Activated B cell treated with CpG ODN at 0.5 μM for 24 hours (primary cell): ENCODE measurements at regions not wholly inside any gene's neighbourhood (a gene's known extent, or its start where the extent isn't known, plus 50 kb on each side); places are given as distances from the start of the nearest gene placed in this dataset.

Experiments used
- ATAC-seq: fragments of 200-7000 bp; cut with Tn5 transposase; one replicate; pipeline ENCODE4 v1.10.0; 2021; ENCODE audit warnings: low read depth, mild to moderate bottlenecking, moderate library complexity
- CTCF ChIA-PET: fragments of 350-600 bp; sonication (Branson Sonifier 250); formaldehyde crosslinking; loops from one replicate; lab custom pipeline; 2021; ENCODE audit warnings: antibody characterized with exemption; lab: Charles Lee
- POLR2A ChIA-PET: fragments of 350-600 bp; sonication (Branson Sonifier 250); formaldehyde crosslinking; loops from one replicate; lab custom pipeline; 2021; ENCODE audit warnings: antibody characterized with exemption; lab: Charles Lee
- DNase-seq: peaks from one replicate; pipeline ENCODE4 v3.0.0; 2022
- H3K27ac Mint-ChIP-seq: one replicate; pipeline ENCODE4 v1.8.0; 2020; ENCODE audit warnings: mixed read lengths
- H3K27me3 Mint-ChIP-seq: one replicate; pipeline ENCODE4 v1.8.0; 2021; ENCODE audit warnings: mixed read lengths
- H3K36me3 Mint-ChIP-seq: one replicate; pipeline ENCODE4 v1.8.0; 2021; ENCODE audit warnings: low read depth, mixed read lengths
- H3K4me1 Mint-ChIP-seq: one replicate; pipeline ENCODE4 v1.8.0; 2021; ENCODE audit warnings: mixed read lengths
- H3K4me3 Mint-ChIP-seq: one replicate; pipeline ENCODE4 v1.8.0; 2020; ENCODE audit warnings: mild to moderate bottlenecking, mixed read lengths
- H3K9me3 Mint-ChIP-seq: one replicate; pipeline ENCODE4 v1.8.0; 2020; ENCODE audit warnings: mixed read lengths
- intact Hi-C: fragments of 100-400 bp; cut with micrococcal nuclease; formaldehyde crosslinking; loops from one replicate; pipeline ENCODE4 v1.15.1; 2024
- TF ChIP-seq, protein P1 (sequence below): fragments of 200-600 bp; IDR thresholded peaks from one replicate; pipeline ENCODE4 v1.8.0; 2022; ENCODE audit warnings: antibody characterized with exemption, mild to moderate bottlenecking

DNA sequence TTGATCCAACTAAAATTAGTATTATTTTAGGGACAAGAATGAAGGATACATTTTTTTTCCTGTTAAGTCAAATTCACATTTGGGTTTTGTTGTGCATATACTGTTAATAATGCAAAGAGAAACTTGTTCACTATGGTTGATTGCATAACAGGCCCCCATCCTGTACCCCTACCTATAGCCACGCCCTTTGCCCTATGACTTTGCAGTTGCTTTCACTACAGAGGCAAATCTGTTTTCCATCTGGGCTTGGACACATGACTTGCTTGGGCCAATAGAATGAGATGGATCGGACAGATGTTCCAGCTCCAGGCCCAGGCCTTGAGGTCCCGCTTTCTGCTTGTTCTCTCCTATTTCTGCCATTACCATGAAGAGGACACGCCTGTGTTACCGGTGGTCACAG, 278.5 kb upstream of the HNRNPA3 start:
- Mint-ChIP-seq H3K4me3 (no peak overlapping the region), H3K27me3 (no peaks in the 10 kb centered on the region), H3K27ac (no peak overlapping the region), H3K4me1 (peaks cover 23% of the 10 kb centered on the region), H3K9me3 (peaks cover 3% of the 10 kb centered on the region), H3K36me3 (no peaks in the 10 kb centered on the region)
- ChIA-PET CTCF (no interaction called here), POLR2A (no interaction called here)
- intact Hi-C loops = no loop called here
- TF ChIP-seq, protein P1, sequence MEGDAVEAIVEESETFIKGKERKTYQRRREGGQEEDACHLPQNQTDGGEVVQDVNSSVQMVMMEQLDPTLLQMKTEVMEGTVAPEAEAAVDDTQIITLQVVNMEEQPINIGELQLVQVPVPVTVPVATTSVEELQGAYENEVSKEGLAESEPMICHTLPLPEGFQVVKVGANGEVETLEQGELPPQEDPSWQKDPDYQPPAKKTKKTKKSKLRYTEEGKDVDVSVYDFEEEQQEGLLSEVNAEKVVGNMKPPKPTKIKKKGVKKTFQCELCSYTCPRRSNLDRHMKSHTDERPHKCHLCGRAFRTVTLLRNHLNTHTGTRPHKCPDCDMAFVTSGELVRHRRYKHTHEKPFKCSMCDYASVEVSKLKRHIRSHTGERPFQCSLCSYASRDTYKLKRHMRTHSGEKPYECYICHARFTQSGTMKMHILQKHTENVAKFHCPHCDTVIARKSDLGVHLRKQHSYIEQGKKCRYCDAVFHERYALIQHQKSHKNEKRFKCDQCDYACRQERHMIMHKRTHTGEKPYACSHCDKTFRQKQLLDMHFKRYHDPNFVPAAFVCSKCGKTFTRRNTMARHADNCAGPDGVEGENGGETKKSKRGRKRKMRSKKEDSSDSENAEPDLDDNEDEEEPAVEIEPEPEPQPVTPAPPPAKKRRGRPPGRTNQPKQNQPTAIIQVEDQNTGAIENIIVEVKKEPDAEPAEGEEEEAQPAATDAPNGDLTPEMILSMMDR = no peak
- DNase-seq (no peak), ATAC-seq (no peak)

DNA sequence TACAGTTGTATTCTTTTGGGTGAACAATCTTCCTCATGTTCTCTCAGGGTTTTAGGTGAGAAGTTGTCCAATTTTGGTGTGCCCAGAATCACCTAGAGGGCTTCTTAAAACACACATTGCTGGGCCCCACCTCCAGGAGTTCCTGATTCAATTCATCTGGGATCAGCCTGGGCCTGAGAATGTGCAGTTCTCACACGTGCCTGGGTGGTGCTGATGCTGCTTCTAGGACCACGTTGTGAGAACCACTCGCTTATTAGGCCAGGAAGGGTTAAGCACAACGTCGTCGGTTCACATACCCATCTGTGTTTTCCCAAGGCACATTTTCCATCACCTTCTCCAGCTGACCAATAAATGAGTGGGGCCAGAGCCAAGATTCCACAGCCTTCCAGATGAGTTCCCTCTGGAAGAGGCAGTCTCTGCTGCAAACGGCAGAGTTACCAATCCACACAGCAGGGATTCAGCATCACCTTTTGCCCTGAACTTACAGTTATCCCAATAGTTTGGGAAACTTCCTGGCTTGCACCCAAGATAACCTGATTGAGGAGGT, 277.7 kb upstream of the HNRNPA3 start:
- H3K27ac Mint-ChIP-seq = no peak overlapping the region
- TF ChIP-seq, protein P1 = no peak
- intact Hi-C loops = no loop called here
- H3K36me3 Mint-ChIP-seq = no peaks in the 10 kb centered on the region
- no peak for DNase-seq
- peaks cover 23% of the 10 kb centered on the region for H3K4me1 Mint-ChIP-seq
- no peak for ATAC-seq
- H3K4me3 Mint-ChIP-seq = no peak overlapping the region
- H3K9me3 Mint-ChIP-seq = no peaks in the 10 kb centered on the region
- no peaks in the 10 kb centered on the region for H3K27me3 Mint-ChIP-seq
- ChIA-PET CTCF (no interaction called here), POLR2A (no interaction called here)

DNA sequence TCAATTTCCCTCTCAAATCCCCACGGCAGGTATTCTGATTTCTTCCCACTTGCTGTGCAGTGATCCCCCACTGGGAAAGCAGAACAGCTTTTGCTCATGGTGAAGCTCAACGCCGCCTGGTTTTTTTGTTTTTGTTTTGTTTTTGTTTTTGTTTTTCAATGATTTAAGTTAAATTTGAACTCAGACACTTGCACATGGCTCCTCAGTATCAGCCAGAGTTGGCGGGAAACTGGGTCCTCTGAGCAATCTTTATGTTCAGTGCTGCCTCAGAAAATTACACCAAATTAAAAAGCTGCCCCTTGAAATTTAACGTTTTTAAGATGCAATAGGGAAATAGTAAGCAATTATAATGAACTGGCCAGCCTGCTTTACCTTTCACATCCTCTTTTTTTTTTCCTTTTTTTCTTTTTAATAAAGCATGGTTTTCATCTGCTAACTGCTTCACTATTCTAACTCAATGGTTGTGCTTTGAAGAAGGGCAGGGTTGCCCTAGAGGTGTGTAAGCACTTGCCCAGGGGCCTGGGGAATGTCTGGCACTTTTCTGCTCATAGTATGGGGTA, 277.0 kb upstream of the HNRNPA3 start:
- ATAC-seq (no peak), DNase-seq (no peak)
- CTCF ChIA-PET = no interaction called here
- Mint-ChIP-seq H3K4me1 (peaks cover 23% of the 10 kb centered on the region), H3K27ac (no peak overlapping the region), H3K4me3 (no peak overlapping the region), H3K9me3 (no peaks in the 10 kb centered on the region), H3K27me3 (no peaks in the 10 kb centered on the region), H3K36me3 (no peaks in the 10 kb centered on the region)
- POLR2A ChIA-PET = no interaction called here
- TF ChIP-seq, protein P1 = no peak
- intact Hi-C loops = no loop called here

DNA sequence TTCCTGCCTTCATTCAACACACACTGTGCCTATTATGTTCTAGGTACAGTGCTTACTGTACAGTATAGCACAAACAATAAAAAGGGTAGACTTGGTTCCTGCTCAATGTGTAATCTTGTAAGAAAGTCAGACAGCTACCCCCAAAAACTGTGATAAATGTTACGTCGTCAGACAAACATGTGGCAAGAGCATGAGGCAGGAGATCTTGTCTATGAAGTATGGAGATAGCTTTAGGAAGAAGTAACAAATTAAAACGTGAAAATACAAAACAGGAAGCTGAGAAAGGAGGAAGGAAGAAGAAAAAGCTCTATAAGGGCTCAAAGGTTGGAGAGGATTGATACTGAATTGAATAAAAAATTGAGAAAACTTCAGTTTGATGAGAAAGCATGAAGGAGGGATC, 276.2 kb upstream of the HNRNPA3 start:
- DNase-seq (no peak), ATAC-seq (no peak)
- intact Hi-C loops = no loop called here
- ChIA-PET CTCF (no interaction called here), POLR2A (no interaction called here)
- Mint-ChIP-seq H3K27ac (no peak overlapping the region), H3K9me3 (no peaks in the 10 kb centered on the region), H3K36me3 (no peaks in the 10 kb centered on the region), H3K4me1 (peaks cover 21% of the 10 kb centered on the region), H3K4me3 (no peak overlapping the region), H3K27me3 (no peaks in the 10 kb centered on the region)
- TF ChIP-seq, protein P1 = no peak

DNA sequence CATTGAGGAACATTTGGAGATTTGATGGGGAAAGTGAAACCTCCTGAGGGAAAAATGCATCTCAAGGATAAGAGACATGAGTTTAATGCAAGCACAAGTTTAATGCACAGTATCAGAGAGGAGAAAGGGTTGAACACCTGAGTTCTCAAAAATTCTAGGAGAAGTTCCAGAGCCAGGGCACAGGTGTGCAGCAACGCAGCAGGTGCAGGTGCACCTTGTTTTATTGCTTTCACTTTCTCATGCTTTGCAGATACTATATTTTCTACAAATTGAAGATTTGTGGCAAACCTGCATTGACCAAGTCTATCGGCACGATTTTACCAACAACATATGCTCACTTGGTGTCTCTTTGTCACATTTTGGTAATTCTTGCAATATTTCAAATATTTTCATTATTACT, 267.6 kb upstream of the HNRNPA3 start:
- ATAC-seq (no peak), DNase-seq (no peak)
- Mint-ChIP-seq H3K27me3 (peaks cover 2% of the 10 kb centered on the region), H3K36me3 (no peaks in the 10 kb centered on the region), H3K4me1 (no peaks in the 10 kb centered on the region), H3K9me3 (no peaks in the 10 kb centered on the region), H3K27ac (no peak overlapping the region), H3K4me3 (no peak overlapping the region)
- ChIA-PET POLR2A (no interaction called here), CTCF (no interaction called here)
- intact Hi-C loops = no loop called here
- TF ChIP-seq, protein P1 = no peak
